ENCODE measurements at regions not wholly inside any gene's neighbourhood (a gene's known extent, or its start where the extent isn't known, plus 50 kb on each side); places are given as distances from the start of the nearest gene placed in this dataset.
A peak's percentile ranks its signal among the peaks of the same experiment; 100 is the strongest.

DNA sequence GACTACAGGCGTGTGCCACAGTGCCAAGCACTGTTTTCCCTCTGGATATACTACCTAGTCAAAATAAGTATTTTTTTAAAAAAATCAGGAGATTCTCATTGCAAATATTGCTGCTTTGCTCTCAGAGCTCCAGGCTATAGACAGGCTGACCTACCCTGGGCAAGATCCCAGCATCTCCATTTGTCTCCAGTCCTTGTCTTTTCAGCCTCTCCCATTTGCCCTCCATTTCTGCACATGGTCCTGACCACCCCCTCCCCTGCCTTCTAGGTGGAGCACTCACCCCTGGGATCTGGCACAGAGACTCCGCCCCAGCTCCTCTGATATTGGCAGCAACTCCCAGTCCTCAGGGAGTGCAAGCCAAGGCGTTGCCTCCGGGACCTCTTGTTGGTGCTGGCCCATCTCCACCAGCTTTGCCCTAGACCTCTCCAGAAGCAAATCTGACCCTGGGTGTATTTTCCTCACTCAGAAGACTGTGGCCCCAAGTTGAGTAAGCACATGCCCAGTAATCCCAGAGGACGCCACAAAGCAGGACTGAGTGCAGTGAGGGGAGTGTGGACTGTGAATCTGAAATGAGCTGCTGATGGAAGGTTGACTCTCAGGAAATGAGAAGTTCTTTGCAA, 120.6 kb downstream of the MTPAP start:
- DNase-seq (ENCODE audit: low spot score) = no peak
- H3K9me3 Mint-ChIP-seq (ENCODE audit: unreplicated experiment) = no peaks in the 10 kb centered on the region
- H3K4me1 Mint-ChIP-seq (ENCODE audit: unreplicated experiment) = peaks cover 8% of the 10 kb centered on the region
- TF ChIP-seq, protein P1, sequence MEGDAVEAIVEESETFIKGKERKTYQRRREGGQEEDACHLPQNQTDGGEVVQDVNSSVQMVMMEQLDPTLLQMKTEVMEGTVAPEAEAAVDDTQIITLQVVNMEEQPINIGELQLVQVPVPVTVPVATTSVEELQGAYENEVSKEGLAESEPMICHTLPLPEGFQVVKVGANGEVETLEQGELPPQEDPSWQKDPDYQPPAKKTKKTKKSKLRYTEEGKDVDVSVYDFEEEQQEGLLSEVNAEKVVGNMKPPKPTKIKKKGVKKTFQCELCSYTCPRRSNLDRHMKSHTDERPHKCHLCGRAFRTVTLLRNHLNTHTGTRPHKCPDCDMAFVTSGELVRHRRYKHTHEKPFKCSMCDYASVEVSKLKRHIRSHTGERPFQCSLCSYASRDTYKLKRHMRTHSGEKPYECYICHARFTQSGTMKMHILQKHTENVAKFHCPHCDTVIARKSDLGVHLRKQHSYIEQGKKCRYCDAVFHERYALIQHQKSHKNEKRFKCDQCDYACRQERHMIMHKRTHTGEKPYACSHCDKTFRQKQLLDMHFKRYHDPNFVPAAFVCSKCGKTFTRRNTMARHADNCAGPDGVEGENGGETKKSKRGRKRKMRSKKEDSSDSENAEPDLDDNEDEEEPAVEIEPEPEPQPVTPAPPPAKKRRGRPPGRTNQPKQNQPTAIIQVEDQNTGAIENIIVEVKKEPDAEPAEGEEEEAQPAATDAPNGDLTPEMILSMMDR (IDR thresholded peaks at IDR 0.05; ENCODE audit: unreplicated experiment) = no peak
- H3K27ac Mint-ChIP-seq (ENCODE audit: unreplicated experiment) = no peak overlapping the region
- H3K27me3 Mint-ChIP-seq (ENCODE audit: unreplicated experiment) = peaks cover 1% of the 10 kb centered on the region
- no peak overlapping the region for H3K4me3 Mint-ChIP-seq (ENCODE audit: unreplicated experiment)
- peaks cover 3% of the 10 kb centered on the region for H3K36me3 Mint-ChIP-seq (ENCODE audit: low read depth, unreplicated experiment)

DNA sequence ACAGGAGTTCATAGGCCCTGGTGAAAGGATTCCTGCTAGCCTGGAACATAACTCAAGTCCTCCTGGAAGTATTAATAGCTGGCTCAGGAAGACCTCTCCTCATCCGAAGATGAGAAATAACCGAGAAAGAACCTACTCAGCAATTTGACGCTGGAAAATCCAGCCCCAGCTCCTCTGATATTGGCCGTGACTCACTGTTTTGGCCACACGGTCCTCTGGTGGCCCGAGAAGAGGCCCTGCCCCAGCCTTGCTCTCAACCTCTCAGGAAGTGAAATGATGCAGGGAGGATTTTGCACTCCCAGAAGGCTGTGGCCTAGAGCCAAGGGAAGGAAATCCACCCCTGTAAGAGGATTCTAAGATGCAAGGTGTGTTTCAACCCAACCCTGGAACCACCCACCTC, 121.6 kb downstream of the MTPAP start:
- H3K27ac Mint-ChIP-seq (ENCODE audit: unreplicated experiment) = no peak overlapping the region
- no peak for DNase-seq (ENCODE audit: low spot score)
- H3K9me3 Mint-ChIP-seq (ENCODE audit: unreplicated experiment) = no peaks in the 10 kb centered on the region
- H3K4me1 Mint-ChIP-seq (ENCODE audit: unreplicated experiment) = peaks cover 10% of the 10 kb centered on the region
- TF ChIP-seq, protein P1 (IDR thresholded peaks at IDR 0.05; ENCODE audit: unreplicated experiment) = no peak
- H3K27me3 Mint-ChIP-seq (ENCODE audit: unreplicated experiment) = peaks cover 1% of the 10 kb centered on the region
- H3K4me3 Mint-ChIP-seq (ENCODE audit: unreplicated experiment) = no peak overlapping the region
- peaks cover 3% of the 10 kb centered on the region for H3K36me3 Mint-ChIP-seq (ENCODE audit: low read depth, unreplicated experiment)

DNA sequence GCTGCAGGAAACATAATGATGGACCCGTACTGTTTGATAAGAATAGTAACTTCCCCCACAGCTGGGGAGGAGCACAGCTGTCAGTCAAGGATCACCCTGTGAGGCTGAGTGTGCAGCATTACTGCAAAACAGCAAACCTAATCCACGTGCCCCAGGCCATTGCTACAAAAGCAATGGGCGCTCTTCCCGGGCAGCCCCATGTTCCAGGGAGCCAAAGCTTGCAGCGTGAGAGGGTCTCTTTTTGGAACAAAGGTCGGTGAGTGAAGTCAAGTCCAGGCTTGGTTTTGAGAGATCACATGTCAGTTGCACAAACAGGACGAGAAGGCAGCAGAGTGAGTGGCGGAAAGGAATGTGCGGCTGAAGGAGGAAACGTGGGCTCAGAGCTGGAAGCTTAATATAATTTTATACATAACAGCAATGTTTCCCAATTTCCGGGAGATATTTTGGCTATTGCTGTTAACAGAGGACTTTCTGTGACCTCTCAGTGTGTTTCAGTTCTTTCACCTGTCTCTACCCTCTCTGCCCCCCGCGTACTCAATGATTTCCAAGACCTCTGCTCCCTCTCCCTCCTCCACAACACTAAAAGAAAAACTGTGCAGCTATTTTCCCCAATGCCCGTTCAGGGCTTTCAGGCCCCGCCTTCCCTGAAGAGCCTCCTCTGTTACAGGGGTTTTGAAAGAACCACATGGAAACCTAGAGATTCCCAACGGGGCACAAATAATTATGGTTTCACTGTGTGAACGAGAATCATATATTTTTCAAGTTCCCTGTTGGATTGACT, 128.9 kb downstream of the MTPAP start:
- Mint-ChIP-seq H3K9me3 (ENCODE audit: unreplicated experiment) (no peaks in the 10 kb centered on the region), H3K4me3 (ENCODE audit: unreplicated experiment) (no peak overlapping the region), H3K36me3 (ENCODE audit: low read depth, unreplicated experiment) (no peaks in the 10 kb centered on the region), H3K4me1 (ENCODE audit: unreplicated experiment) (peaks cover 44% of the 10 kb centered on the region), H3K27me3 (ENCODE audit: unreplicated experiment) (peaks cover 5% of the 10 kb centered on the region), H3K27ac (ENCODE audit: unreplicated experiment) (peak overlapping the region; percentile 62)
- DNase-seq (ENCODE audit: low spot score) = peak; percentile 4
- TF ChIP-seq, protein P1 (IDR thresholded peaks at IDR 0.05; ENCODE audit: unreplicated experiment) = no peak

DNA sequence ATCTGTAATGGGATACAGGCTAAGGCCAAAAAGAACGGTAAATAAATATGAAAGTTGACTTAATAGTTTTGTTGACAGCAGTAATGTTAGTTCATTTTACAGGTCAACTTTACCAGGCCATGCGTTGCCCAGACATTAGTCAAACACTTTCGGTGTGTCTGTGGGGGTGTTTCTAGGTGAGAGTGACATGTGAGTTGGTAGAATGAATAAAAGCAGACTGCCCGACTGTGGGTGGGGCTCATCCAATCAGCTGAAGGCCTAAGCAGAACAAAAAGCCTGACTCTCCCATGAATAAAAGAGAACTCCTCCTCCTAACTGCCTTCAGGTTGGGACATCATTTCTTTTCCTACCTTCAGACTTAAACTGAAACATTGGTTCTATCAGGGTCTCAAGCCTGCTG, 132.3 kb downstream of the MTPAP start:
- no peaks in the 10 kb centered on the region for H3K36me3 Mint-ChIP-seq (ENCODE audit: low read depth, unreplicated experiment)
- no peak overlapping the region for H3K4me3 Mint-ChIP-seq (ENCODE audit: unreplicated experiment)
- H3K27me3 Mint-ChIP-seq (ENCODE audit: unreplicated experiment) = peaks cover 9% of the 10 kb centered on the region
- H3K27ac Mint-ChIP-seq (ENCODE audit: unreplicated experiment) = peak overlapping the region; percentile 74
- peaks cover 49% of the 10 kb centered on the region for H3K4me1 Mint-ChIP-seq (ENCODE audit: unreplicated experiment)
- H3K9me3 Mint-ChIP-seq (ENCODE audit: unreplicated experiment) = no peaks in the 10 kb centered on the region
- TF ChIP-seq, protein P1 (IDR thresholded peaks at IDR 0.05; ENCODE audit: unreplicated experiment) = no peak
- no peak for DNase-seq (ENCODE audit: low spot score)

DNA sequence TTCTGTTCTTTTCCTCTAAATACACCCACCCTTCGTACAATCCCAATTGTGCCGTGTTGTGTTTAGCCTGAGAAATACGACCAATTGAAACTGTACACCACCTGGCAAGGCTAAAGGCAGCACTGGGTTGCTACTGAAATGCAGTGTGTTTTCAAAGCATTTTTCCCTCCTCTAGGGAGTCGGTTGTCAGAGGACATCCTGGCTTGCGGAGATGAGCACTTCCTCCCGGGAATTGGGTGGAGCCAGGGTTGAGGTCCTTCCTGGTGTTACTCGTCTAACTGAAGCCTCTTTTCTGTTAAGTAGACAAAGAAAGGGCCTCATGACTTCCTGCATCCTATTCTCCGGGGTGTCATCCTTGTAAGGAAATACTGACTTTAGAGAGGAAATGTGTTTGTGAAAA, 133.5 kb downstream of the MTPAP start:
- Mint-ChIP-seq H3K9me3 (ENCODE audit: unreplicated experiment) (no peaks in the 10 kb centered on the region), H3K4me1 (ENCODE audit: unreplicated experiment) (peaks cover 44% of the 10 kb centered on the region), H3K27ac (ENCODE audit: unreplicated experiment) (peak overlapping the region; percentile 99), H3K27me3 (ENCODE audit: unreplicated experiment) (peaks cover 8% of the 10 kb centered on the region), H3K36me3 (ENCODE audit: low read depth, unreplicated experiment) (no peaks in the 10 kb centered on the region), H3K4me3 (ENCODE audit: unreplicated experiment) (no peak overlapping the region)
- TF ChIP-seq, protein P1 (IDR thresholded peaks at IDR 0.05; ENCODE audit: unreplicated experiment) = no peak
- peak; percentile 55 for DNase-seq (ENCODE audit: low spot score)

All from endothelial cell (in vitro differentiated cells).